ENCODE measurements at regions not wholly inside any gene's neighbourhood (a gene's known extent, or its start where the extent isn't known, plus 50 kb on each side); places are given as distances from the start of the nearest gene placed in this dataset.

- no peak for DNase-seq (ENCODE audit: extremely low read depth, low read depth)
- no peak overlapping the region for H3K4me3 ChIP-seq (replicated peaks; ENCODE audit: low read depth, low read length)
- TF ChIP-seq CTCF (IDR thresholded peaks at IDR 0.05; ENCODE audit: low read depth, low read length, missing control alignments), result no peak
Measured at GRCh38 chr18:70506511-70506910, 217.7 kb downstream of the SOCS6 start.

- DNase-seq (ENCODE audit: extremely low read depth, low read depth), result no peak
- H3K4me3 ChIP-seq (replicated peaks; ENCODE audit: low read depth, low read length), result no peak overlapping the region
- no peak for TF ChIP-seq CTCF (IDR thresholded peaks at IDR 0.05; ENCODE audit: low read depth, low read length, missing control alignments)
Measured at GRCh38 chr18:70503060-70503459, 214.2 kb downstream of the SOCS6 start.

GRCh38 chr18:70501358-70501757, 212.5 kb downstream of the SOCS6 start:
- no peak overlapping the region for H3K4me3 ChIP-seq (replicated peaks; ENCODE audit: low read depth, low read length)
- DNase-seq (ENCODE audit: extremely low read depth, low read depth), result no peak
- no peak for TF ChIP-seq CTCF (IDR thresholded peaks at IDR 0.05; ENCODE audit: low read depth, low read length, missing control alignments)

GRCh38 chr18:70500748-70501147, 211.9 kb downstream of the SOCS6 start:
- no peak for TF ChIP-seq CTCF (IDR thresholded peaks at IDR 0.05; ENCODE audit: low read depth, low read length, missing control alignments)
- no peak overlapping the region for H3K4me3 ChIP-seq (replicated peaks; ENCODE audit: low read depth, low read length)
- no peak for DNase-seq (ENCODE audit: extremely low read depth, low read depth)

- TF ChIP-seq CTCF (IDR thresholded peaks at IDR 0.05; ENCODE audit: low read depth, low read length, missing control alignments), result no peak
- no peak overlapping the region for H3K4me3 ChIP-seq (replicated peaks; ENCODE audit: low read depth, low read length)
- no peak for DNase-seq (ENCODE audit: extremely low read depth, low read depth)
Measured at GRCh38 chr18:70499218-70499691, 210.4 kb downstream of the SOCS6 start.

GRCh38 chr18:70496353-70497294, 207.8 kb downstream of the SOCS6 start:
- H3K4me3 ChIP-seq (replicated peaks; ENCODE audit: low read depth, low read length), result no peak overlapping the region
- TF ChIP-seq CTCF (IDR thresholded peaks at IDR 0.05; ENCODE audit: low read depth, low read length, missing control alignments), result no peak
- no peak for DNase-seq (ENCODE audit: extremely low read depth, low read depth)
